SK-N-SH treated with all-trans-retinoic acid at 6 μM for 48 hours (cell line): ENCODE measurements at regions not wholly inside any gene's neighbourhood (a gene's known extent, or its start where the extent isn't known, plus 50 kb on each side); places are given as distances from the start of the nearest gene placed in this dataset.

Experiments used
- ATAC-seq: fragments of 200-7000 bp; cut with Tn5 transposase; 3 replicates; pipeline ENCODE4 v1.9.1; 2020; ENCODE audit warnings: mild to moderate bottlenecking, moderate library complexity
- BACH2 ChIP-seq: fragments of 250-450 bp; sonication (Bioruptor Pico); IDR thresholded peaks from 2 replicates; pipeline ENCODE4 v1.9.0; 2021; ENCODE audit warnings: mild to moderate bottlenecking, borderline replicate concordance
- CREB5 ChIP-seq: fragments of 250-450 bp; sonication (Bioruptor Pico); IDR thresholded peaks from 2 replicates; pipeline ENCODE4 v1.5.1; 2020; ENCODE audit warnings: low read depth, mild to moderate bottlenecking, moderate library complexity
- CSDC2 ChIP-seq: fragments of 250-450 bp; sonication (Bioruptor Pico); IDR thresholded peaks from 2 replicates; pipeline ENCODE4 v1.5.0; 2020; ENCODE audit warnings: mild to moderate bottlenecking, moderate library complexity
- CSRNP3 ChIP-seq: fragments of 250-450 bp; sonication (Bioruptor Pico); IDR thresholded peaks from 2 replicates; pipeline ENCODE4 v1.5.1; 2021; ENCODE audit warnings: mild to moderate bottlenecking, moderate library complexity
- ESRRG ChIP-seq: fragments of 250-450 bp; sonication (Bioruptor Pico); IDR thresholded peaks from 2 replicates; pipeline ENCODE4 v1.6.1; 2021; ENCODE audit warnings: mild to moderate bottlenecking
- GLIS3 ChIP-seq: fragments of 250-450 bp; sonication (Bioruptor Pico); IDR thresholded peaks from 2 replicates; pipeline ENCODE4 v1.5.0; 2020; ENCODE audit warnings: mild to moderate bottlenecking, moderate library complexity
- ISL1 ChIP-seq: fragments of 250-450 bp; sonication (Bioruptor Pico); IDR thresholded peaks from 2 replicates; pipeline ENCODE4 v2.1.2; 2022; ENCODE audit warnings: mild to moderate bottlenecking, moderate library complexity
- OSR1 ChIP-seq: fragments of 250-450 bp; sonication (Bioruptor Pico); IDR thresholded peaks from 2 replicates; pipeline ENCODE4 v1.8.0; 2022; ENCODE audit warnings: moderate library complexity, mild to moderate bottlenecking, inconsistent platforms
- PATZ1 ChIP-seq: fragments of 250-450 bp; sonication (Bioruptor Pico); IDR thresholded peaks from 2 replicates; pipeline ENCODE4 v1.8.0; 2020; ENCODE audit warnings: mild to moderate bottlenecking, moderate library complexity, borderline replicate concordance
- POU6F1 ChIP-seq: fragments of 250-450 bp; sonication (Bioruptor Pico); IDR thresholded peaks from 2 replicates; pipeline ENCODE4 v1.8.0; 2021; ENCODE audit warnings: low read depth, mild to moderate bottlenecking, moderate library complexity, borderline replicate concordance
- RARB ChIP-seq: fragments of 250-450 bp; sonication (Bioruptor Pico); IDR thresholded peaks from 2 replicates; pipeline ENCODE4 v1.8.0; 2021; ENCODE audit warnings: mild to moderate bottlenecking, moderate library complexity
- SNAI2 ChIP-seq: fragments of 250-450 bp; sonication (Bioruptor Pico); IDR thresholded peaks from 2 replicates; pipeline ENCODE4 v1.5.0; 2020; ENCODE audit warnings: mild to moderate bottlenecking, moderate library complexity
- TCF4 ChIP-seq: fragments of 250-450 bp; sonication (Bioruptor Pico); IDR thresholded peaks from 2 replicates; pipeline ENCODE4 v1.8.0; 2021; ENCODE audit warnings: mild to moderate bottlenecking, moderate library complexity, borderline replicate concordance
- TOX ChIP-seq: fragments of 250-450 bp; sonication (Bioruptor Pico); IDR thresholded peaks from 2 replicates; pipeline ENCODE4 v1.8.0; 2021; ENCODE audit warnings: mild to moderate bottlenecking, moderate library complexity, borderline replicate concordance
- TSHZ2 ChIP-seq: fragments of 250-450 bp; sonication (Bioruptor Pico); IDR thresholded peaks from 2 replicates; pipeline ENCODE4 v1.5.0; 2020; ENCODE audit warnings: mild to moderate bottlenecking, moderate library complexity
- ZC3H10 ChIP-seq: fragments of 250-450 bp; sonication (Bioruptor Pico); IDR thresholded peaks from 2 replicates; pipeline ENCODE4 v1.5.1; 2021; ENCODE audit warnings: mild to moderate bottlenecking, moderate library complexity
- ZFP3 ChIP-seq: fragments of 250-450 bp; sonication (Bioruptor Pico); IDR thresholded peaks from 2 replicates; pipeline ENCODE4 v1.5.0; 2020; ENCODE audit warnings: mild to moderate bottlenecking, moderate library complexity
- ZFP30 ChIP-seq: fragments of 450-650 bp; formaldehyde crosslinking; IDR thresholded peaks from 2 replicates; pipeline ENCODE4 v1.5.0; 2022; ENCODE audit warnings: mild to moderate bottlenecking, moderate library complexity
- ZNF565 ChIP-seq: fragments of 450-650 bp; formaldehyde crosslinking; conservative IDR thresholded peaks from 2 replicates; pipeline ENCODE4 v1.5.0; 2020; ENCODE audit warnings: low read depth, mild to moderate bottlenecking, moderate library complexity
- ZNF70 ChIP-seq: fragments of 450-650 bp; formaldehyde crosslinking; IDR thresholded peaks from 2 replicates; pipeline ENCODE4 v1.5.0; 2020; ENCODE audit warnings: mild to moderate bottlenecking, moderate library complexity

- no peak for ATAC-seq
- TF ChIP-seq ZFP30 (CRISPR knock-in tag) (no peak), OSR1 (CRISPR knock-in tag) (no peak), TSHZ2 (CRISPR knock-in tag) (no peak), POU6F1 (CRISPR knock-in tag) (no peak), ZC3H10 (no peak), TCF4 (CRISPR knock-in tag) (no peak), GLIS3 (no peak), PATZ1 (CRISPR knock-in tag) (no peak), ZNF70 (no peak), TOX (CRISPR knock-in tag) (no peak), ZFP3 (CRISPR knock-in tag) (no peak), ISL1 (CRISPR knock-in tag) (no peak), CREB5 (CRISPR knock-in tag) (no peak), ESRRG (no peak), CSDC2 (CRISPR knock-in tag) (no peak), ZNF565 (no peak)
These were observed 319.3 kb upstream of the CFAP20DC start for GRCh38 chr3:59368900-59369675.

GRCh38 chr3:59367150-59367549 lies 317.3 kb upstream of the CFAP20DC start:
- no peak for TF ChIP-seq BACH2 (CRISPR knock-in tag)
- no peak for TF ChIP-seq CREB5 (CRISPR knock-in tag)
- TF ChIP-seq SNAI2 (CRISPR knock-in tag) = no peak
- TF ChIP-seq ZFP3 (CRISPR knock-in tag) = no peak
- no peak for TF ChIP-seq CSDC2 (CRISPR knock-in tag)
- TF ChIP-seq TSHZ2 (CRISPR knock-in tag) = no peak
- no peak for TF ChIP-seq PATZ1 (CRISPR knock-in tag)
- TF ChIP-seq RARB (CRISPR knock-in tag) = no peak
- TF ChIP-seq TOX (CRISPR knock-in tag) = no peak
- no peak for TF ChIP-seq CSRNP3 (CRISPR knock-in tag)
- no peak for TF ChIP-seq ISL1 (CRISPR knock-in tag)
- no peak for ATAC-seq
